ENCODE measurements at regions not wholly inside any gene's neighbourhood (a gene's known extent, or its start where the extent isn't known, plus 50 kb on each side); places are given as distances from the start of the nearest gene placed in this dataset.

GRCh38 chr4:171430495-171430894 lies 382.7 kb upstream of the GALNTL6 start:
- TF ChIP-seq EZH2 (IDR thresholded peaks at IDR 0.05; ENCODE audit: insufficient read depth, low read length) (no peak), CTCF (IDR thresholded peaks at IDR 0.05; ENCODE audit: insufficient read depth, low read depth, low read length) (no peak)

All from astrocyte (in vitro differentiated cells and primary cell).